HG03354 (cell line): ENCODE measurements at regions not wholly inside any gene's neighbourhood (a gene's known extent, or its start where the extent isn't known, plus 50 kb on each side); places are given as distances from the start of the nearest gene placed in this dataset.
"Not testable (repeated sequence)": the region's sequence is repeated elsewhere in the genome, so short reads cannot be mapped to it uniquely, and the experiment has no call there.

Source experiments
- ATAC-seq: cut with Tn5 transposase; IDR thresholded peaks from one replicate; pipeline ENCODE4 v1.9.1; 2021; ENCODE audit warnings: mild to moderate bottlenecking; ENCODE audit not compliant: unreplicated experiment, poor library complexity, severe bottlenecking

- not testable (repeated sequence) for ATAC-seq
These were observed 187.7 kb upstream of the KCNH7 start for GRCh38 chr2:163026136-163026775.

GRCh38 chr2:163016882-163017281 is 178.3 kb upstream of the KCNH7 start:
- not testable (repeated sequence) for ATAC-seq

GRCh38 chr2:163011000-163011399 is 172.4 kb upstream of the KCNH7 start:
- no peak for ATAC-seq

GRCh38 chr2:163008642-163009041 is 170.1 kb upstream of the KCNH7 start:
- no peak for ATAC-seq

- ATAC-seq: peak; percentile 50
These were observed 156.2 kb upstream of the KCNH7 start for GRCh38 chr2:162994718-162995117.

GRCh38 chr2:162992828-162993227 is 154.3 kb upstream of the KCNH7 start:
- no peak for ATAC-seq

DNA sequence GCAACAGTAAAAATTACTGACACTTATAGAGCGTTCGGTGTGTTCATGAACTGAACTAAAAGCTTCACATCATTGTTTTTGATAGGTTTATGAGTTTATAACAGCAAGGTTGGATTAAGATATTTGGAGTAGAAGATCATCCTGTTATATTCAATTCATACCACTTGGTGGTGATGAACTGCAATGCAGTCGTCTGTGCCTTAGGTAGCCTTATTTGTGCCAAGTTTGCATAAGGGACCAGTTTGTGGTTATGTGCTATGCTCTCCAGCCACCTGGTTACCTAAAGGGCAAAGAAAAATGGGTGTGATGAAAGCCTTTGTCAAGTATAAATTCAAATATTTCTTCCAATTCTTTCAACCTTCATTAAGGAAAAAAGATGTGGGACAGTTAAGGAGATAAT is 150.9 kb upstream of the KCNH7 start:
- ATAC-seq: no peak

GRCh38 chr2:162974771-162975170 is 136.2 kb upstream of the KCNH7 start:
- no peak for ATAC-seq

- no peak for ATAC-seq
These were observed 133.8 kb upstream of the KCNH7 start for GRCh38 chr2:162972383-162972782.

- no peak for ATAC-seq
These were observed 129.7 kb upstream of the KCNH7 start for GRCh38 chr2:162968306-162968705.

- ATAC-seq: no peak
These were observed 129.2 kb upstream of the KCNH7 start for GRCh38 chr2:162967811-162968210.

GRCh38 chr2:162967147-162967546 is 128.6 kb upstream of the KCNH7 start:
- no peak for ATAC-seq

GRCh38 chr2:162965191-162965590 is 126.6 kb upstream of the KCNH7 start:
- ATAC-seq: no peak

DNA sequence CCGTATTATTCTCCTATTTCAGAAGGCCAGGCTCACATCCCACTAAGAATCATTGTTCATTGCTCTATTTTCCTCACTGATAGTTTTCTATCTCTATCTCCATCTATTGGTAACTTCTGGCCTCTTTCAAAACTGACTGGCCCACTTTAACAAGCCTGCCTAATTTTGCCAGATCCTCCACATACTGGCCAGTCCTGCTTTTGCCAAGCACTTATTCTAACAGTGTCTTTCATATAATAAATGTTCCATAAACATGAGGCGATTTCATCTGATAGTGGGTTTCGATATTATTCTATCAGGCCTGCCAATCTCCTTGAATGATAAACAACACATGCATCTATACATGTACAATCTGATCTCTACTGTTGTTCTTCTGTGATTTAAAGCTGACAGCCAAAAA is 125.9 kb upstream of the KCNH7 start:
- no peak for ATAC-seq

DNA sequence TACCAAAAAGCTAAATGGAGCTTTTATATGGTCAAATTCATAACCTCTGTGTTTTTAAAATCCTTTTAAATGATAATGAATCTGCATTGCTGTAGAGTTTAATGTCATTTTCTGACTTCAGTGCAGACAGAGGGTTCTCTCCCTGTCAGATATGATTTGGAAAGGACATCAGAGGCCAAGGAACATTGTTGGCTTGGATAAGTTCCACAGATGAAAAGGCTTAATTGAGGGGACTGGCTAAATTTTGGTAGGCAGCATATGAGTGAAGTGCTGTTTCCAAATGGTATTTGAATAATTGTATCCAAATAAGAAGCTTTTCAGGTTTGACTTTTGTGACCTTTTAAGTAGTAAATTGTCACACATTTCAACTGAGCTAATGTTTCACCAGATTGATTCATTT is 124.6 kb upstream of the KCNH7 start:
- no peak for ATAC-seq

GRCh38 chr2:162945785-162946184 is 107.2 kb upstream of the KCNH7 start:
- ATAC-seq: no peak

- ATAC-seq: no peak
These were observed 99.8 kb upstream of the KCNH7 start for GRCh38 chr2:162938387-162938786.

- no peak for ATAC-seq
These were observed 95.6 kb upstream of the KCNH7 start for GRCh38 chr2:162934191-162934590.

GRCh38 chr2:162932416-162932815 is 93.8 kb upstream of the KCNH7 start:
- no peak for ATAC-seq

DNA sequence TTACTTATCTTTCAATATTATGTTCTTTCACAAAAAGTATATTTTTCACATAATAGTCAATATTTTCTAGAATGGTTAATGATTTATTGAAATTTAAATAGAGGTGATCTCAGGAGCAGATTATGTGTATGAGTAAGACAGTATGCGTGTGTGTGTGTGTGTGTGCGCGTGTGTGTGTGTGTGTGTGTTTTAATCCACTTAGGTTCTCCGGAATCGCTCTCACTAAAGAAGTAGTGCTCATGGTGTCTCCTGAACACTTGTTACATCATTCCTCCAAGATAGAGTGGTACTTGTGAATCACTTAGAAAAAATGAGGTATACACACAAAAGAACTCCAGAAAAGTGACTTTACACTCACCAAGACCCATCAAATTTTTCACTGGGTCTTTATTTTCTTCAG is 91.0 kb upstream of the KCNH7 start:
- no peak for ATAC-seq

GRCh38 chr2:162928356-162928755 is 89.8 kb upstream of the KCNH7 start:
- no peak for ATAC-seq

DNA sequence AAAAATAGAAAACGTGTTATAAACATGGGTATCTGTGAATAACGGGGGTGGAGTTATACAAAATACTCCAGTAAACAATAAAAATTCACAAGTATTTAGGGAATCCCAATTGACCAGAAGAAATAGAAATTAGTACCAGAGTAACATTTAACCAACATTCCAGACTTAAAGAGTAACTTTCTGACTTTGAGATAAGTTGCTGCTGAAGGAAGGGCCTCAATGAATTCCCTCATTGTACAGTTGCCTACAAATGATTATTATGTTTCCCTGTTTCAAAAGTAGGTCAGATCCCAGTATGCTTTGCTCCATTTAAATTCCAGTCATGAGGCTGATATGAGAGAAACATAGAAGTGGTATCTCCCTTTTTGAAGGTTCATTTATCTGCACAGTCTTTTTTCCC is 88.3 kb upstream of the KCNH7 start:
- no peak for ATAC-seq
